ENCODE measurements at regions not wholly inside any gene's neighbourhood (a gene's known extent, or its start where the extent isn't known, plus 50 kb on each side); places are given as distances from the start of the nearest gene placed in this dataset.

DNA sequence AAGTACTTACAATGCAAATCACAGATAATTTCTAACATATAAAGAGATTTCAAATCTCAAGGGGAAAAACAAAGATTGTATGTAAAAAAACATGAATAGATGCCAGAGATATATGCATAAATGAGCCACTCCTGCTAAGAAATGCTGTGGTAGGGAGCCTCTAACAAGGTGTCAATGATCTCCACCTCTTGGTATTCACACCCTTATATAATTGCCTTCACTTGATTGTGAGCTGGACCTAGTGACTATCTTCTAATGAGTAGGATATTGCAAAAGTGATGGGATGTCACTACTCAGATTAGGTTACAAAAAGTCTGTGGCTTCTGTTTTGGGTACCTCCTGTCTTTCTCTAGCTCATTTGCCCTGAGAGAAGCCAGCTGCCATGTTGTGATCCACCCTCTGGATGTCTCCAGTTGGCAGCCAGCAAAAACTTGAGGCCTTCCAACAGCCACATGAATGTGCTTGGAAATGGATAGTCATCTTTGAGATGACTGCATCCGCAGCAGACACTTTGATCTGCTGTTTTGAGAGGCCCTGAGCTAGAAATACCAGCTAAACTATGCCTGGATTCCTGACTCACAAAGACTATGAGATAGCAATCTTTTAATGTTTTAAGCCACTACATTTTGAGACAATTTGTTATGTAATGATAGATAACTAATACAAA lies 196.1 kb upstream of the FGGY start:
- Mint-ChIP-seq H3K27me3 (ENCODE audit: insufficient read depth) (peaks cover 9% of the 10 kb centered on the region), H3K4me1 (peaks cover 5% of the 10 kb centered on the region), H3K4me3 (no peak overlapping the region), H3K27ac (no peak overlapping the region), H3K9me3 (peaks cover 13% of the 10 kb centered on the region), H3K36me3 (ENCODE audit: low read depth) (no peaks in the 10 kb centered on the region)
- H3K36me3 ChIP-seq (ENCODE audit: control insufficient read depth, insufficient read depth, low read length), result no peaks in the 10 kb centered on the region
- peaks cover 8% of the 10 kb centered on the region for H3K9me3 ChIP-seq (ENCODE audit: control insufficient read depth, low read length)
- H3K9ac ChIP-seq (ENCODE audit: extremely low read depth, low read length, poor library complexity, severe bottlenecking), result no peak overlapping the region
- no peak overlapping the region for H3K27ac ChIP-seq (ENCODE audit: low read depth, low read length)
- no peak overlapping the region for H3K4me3 ChIP-seq (ENCODE audit: low read length)
- whole genome bisulfite sequencing, 2 experiments (ENCODE audit: insufficient coverage in 1 of 2, insufficient read length in 1 of 2), result 83 to 92% methylated on average over 1 of the region's 1 CpG
- H3K4me1 ChIP-seq (ENCODE audit: control insufficient read depth, insufficient read depth, low read length), result no peaks in the 10 kb centered on the region
- DNase-seq, result no peak
- H3K27me3 ChIP-seq (ENCODE audit: control insufficient read depth, insufficient read depth, low read length, poor library complexity, severe bottlenecking), result no peaks in the 10 kb centered on the region
- TF ChIP-seq, protein P1, sequence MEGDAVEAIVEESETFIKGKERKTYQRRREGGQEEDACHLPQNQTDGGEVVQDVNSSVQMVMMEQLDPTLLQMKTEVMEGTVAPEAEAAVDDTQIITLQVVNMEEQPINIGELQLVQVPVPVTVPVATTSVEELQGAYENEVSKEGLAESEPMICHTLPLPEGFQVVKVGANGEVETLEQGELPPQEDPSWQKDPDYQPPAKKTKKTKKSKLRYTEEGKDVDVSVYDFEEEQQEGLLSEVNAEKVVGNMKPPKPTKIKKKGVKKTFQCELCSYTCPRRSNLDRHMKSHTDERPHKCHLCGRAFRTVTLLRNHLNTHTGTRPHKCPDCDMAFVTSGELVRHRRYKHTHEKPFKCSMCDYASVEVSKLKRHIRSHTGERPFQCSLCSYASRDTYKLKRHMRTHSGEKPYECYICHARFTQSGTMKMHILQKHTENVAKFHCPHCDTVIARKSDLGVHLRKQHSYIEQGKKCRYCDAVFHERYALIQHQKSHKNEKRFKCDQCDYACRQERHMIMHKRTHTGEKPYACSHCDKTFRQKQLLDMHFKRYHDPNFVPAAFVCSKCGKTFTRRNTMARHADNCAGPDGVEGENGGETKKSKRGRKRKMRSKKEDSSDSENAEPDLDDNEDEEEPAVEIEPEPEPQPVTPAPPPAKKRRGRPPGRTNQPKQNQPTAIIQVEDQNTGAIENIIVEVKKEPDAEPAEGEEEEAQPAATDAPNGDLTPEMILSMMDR (conservative IDR thresholded peaks at IDR 0.05), result no peak

DNA sequence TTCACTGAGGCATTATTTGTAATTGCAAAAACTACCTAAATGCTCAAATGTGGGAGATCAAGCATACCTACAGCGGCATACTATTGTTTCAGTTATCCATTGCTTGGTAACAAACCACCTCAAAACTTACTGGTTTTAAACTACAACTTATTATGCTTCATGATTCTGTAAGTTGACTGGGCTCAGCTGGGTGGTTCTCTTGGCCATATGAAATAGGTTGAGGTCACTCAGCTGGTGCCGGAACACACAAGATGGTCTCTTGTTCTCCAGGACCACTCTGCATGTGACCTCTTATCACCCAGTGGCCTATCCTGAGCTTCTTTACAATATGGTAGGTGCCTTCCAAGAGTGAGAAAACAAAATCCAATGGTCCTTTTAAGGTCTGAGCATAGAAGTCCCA lies 195.4 kb upstream of the FGGY start:
- no peak overlapping the region for H3K4me3 Mint-ChIP-seq
- no peaks in the 10 kb centered on the region for H3K4me1 ChIP-seq (ENCODE audit: control insufficient read depth, insufficient read depth, low read length)
- no peak overlapping the region for H3K27ac ChIP-seq (ENCODE audit: low read depth, low read length)
- no peak overlapping the region for H3K9ac ChIP-seq (ENCODE audit: extremely low read depth, low read length, poor library complexity, severe bottlenecking)
- WGBS, 2 experiments (ENCODE audit: insufficient coverage in 1 of 2, insufficient read length in 1 of 2), result 75 to 77% methylated on average over 2 of the region's 2 CpGs
- H3K27me3 ChIP-seq (ENCODE audit: control insufficient read depth, insufficient read depth, low read length, poor library complexity, severe bottlenecking), result no peaks in the 10 kb centered on the region
- H3K4me1 Mint-ChIP-seq, result peaks cover 5% of the 10 kb centered on the region
- no peak overlapping the region for H3K4me3 ChIP-seq (ENCODE audit: low read length)
- peaks cover 13% of the 10 kb centered on the region for H3K9me3 Mint-ChIP-seq
- H3K27ac Mint-ChIP-seq, result no peak overlapping the region
- peaks cover 8% of the 10 kb centered on the region for H3K9me3 ChIP-seq (ENCODE audit: control insufficient read depth, low read length)
- no peak for DNase-seq
- no peaks in the 10 kb centered on the region for H3K36me3 Mint-ChIP-seq (ENCODE audit: low read depth)
- peaks cover 2% of the 10 kb centered on the region for H3K27me3 Mint-ChIP-seq (ENCODE audit: insufficient read depth)
- TF ChIP-seq, protein P1 (conservative IDR thresholded peaks at IDR 0.05), result no peak
- H3K36me3 ChIP-seq (ENCODE audit: control insufficient read depth, insufficient read depth, low read length), result no peaks in the 10 kb centered on the region

DNA sequence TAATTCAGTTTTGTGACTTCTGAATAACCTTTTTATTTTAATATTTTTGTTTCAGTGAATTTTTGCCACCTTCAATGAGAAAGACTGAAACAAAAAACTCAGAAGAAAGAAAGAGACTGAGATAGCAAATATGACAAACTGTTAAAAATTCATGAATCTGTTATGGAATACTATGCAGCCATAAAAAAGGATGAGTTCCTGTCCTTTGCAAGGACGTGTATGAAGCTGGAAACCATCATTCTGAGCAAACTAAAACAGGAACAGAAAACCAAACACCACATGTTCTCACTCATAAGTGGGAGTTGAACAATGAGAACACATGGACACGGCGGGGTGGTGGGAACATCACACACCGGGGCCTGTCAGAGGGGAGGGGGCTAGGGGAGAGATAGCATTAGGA lies 193.4 kb upstream of the FGGY start:
- Mint-ChIP-seq H3K9me3 (peaks cover 13% of the 10 kb centered on the region), H3K4me3 (no peak overlapping the region), H3K27ac (no peak overlapping the region), H3K27me3 (ENCODE audit: insufficient read depth) (peaks cover 2% of the 10 kb centered on the region), H3K4me1 (peaks cover 9% of the 10 kb centered on the region), H3K36me3 (ENCODE audit: low read depth) (no peaks in the 10 kb centered on the region)
- H3K27me3 ChIP-seq (ENCODE audit: control insufficient read depth, insufficient read depth, low read length, poor library complexity, severe bottlenecking), result no peaks in the 10 kb centered on the region
- no peaks in the 10 kb centered on the region for H3K4me1 ChIP-seq (ENCODE audit: control insufficient read depth, insufficient read depth, low read length)
- no peaks in the 10 kb centered on the region for H3K36me3 ChIP-seq (ENCODE audit: control insufficient read depth, insufficient read depth, low read length)
- WGBS, 2 experiments (ENCODE audit: insufficient coverage in 1 of 2, insufficient read length in 1 of 2), result 89 to 100% methylated on average over 1 of the region's 4 CpGs
- H3K9ac ChIP-seq (ENCODE audit: extremely low read depth, low read length, poor library complexity, severe bottlenecking), result no peak overlapping the region
- H3K9me3 ChIP-seq (ENCODE audit: control insufficient read depth, low read length), result peaks cover 8% of the 10 kb centered on the region
- no peak overlapping the region for H3K4me3 ChIP-seq (ENCODE audit: low read length)
- TF ChIP-seq, protein P1 (conservative IDR thresholded peaks at IDR 0.05), result no peak
- H3K27ac ChIP-seq (ENCODE audit: low read depth, low read length), result no peak overlapping the region
- no peak for DNase-seq

All from endodermal cell (in vitro differentiated cells).